Type B pancreatic cell (in vitro differentiated cells): ENCODE measurements at regions not wholly inside any gene's neighbourhood (a gene's known extent, or its start where the extent isn't known, plus 50 kb on each side); places are given as distances from the start of the nearest gene placed in this dataset.

Source experiments
- DNase-seq: peaks from one replicate; pipeline ENCODE4 v3.0.0; 2021; ENCODE audit warnings: mixed read lengths; ENCODE audit not compliant: unreplicated experiment; ENCODE audit errors: extremely low spot score
- H3K27ac Mint-ChIP-seq: 2 replicates; pipeline ENCODE4 v1.8.0; 2021; ENCODE audit warnings: mild to moderate bottlenecking, mixed read lengths
- H3K27me3 Mint-ChIP-seq: 2 replicates; pipeline ENCODE4 v1.8.0; 2021; ENCODE audit warnings: mixed read lengths
- H3K36me3 Mint-ChIP-seq: 2 replicates; pipeline ENCODE4 v1.8.0; 2021; ENCODE audit warnings: mixed read lengths
- H3K4me1 Mint-ChIP-seq: one replicate; pipeline ENCODE4 v1.8.0; 2021; ENCODE audit warnings: mixed read lengths; ENCODE audit not compliant: unreplicated experiment
- H3K4me3 Mint-ChIP-seq: 2 replicates; pipeline ENCODE4 v1.8.0; 2021; ENCODE audit warnings: mild to moderate bottlenecking, mixed read lengths
- H3K9me3 Mint-ChIP-seq: 2 replicates; pipeline ENCODE4 v1.8.0; 2021; ENCODE audit warnings: mixed read lengths
- TF ChIP-seq, protein P1 (sequence below): fragments of 200-600 bp; sonication (generic); conservative IDR thresholded peaks from 2 replicates; pipeline ENCODE4 v1.5.0; 2021; ENCODE audit warnings: antibody characterized with exemption, mild to moderate bottlenecking

DNA sequence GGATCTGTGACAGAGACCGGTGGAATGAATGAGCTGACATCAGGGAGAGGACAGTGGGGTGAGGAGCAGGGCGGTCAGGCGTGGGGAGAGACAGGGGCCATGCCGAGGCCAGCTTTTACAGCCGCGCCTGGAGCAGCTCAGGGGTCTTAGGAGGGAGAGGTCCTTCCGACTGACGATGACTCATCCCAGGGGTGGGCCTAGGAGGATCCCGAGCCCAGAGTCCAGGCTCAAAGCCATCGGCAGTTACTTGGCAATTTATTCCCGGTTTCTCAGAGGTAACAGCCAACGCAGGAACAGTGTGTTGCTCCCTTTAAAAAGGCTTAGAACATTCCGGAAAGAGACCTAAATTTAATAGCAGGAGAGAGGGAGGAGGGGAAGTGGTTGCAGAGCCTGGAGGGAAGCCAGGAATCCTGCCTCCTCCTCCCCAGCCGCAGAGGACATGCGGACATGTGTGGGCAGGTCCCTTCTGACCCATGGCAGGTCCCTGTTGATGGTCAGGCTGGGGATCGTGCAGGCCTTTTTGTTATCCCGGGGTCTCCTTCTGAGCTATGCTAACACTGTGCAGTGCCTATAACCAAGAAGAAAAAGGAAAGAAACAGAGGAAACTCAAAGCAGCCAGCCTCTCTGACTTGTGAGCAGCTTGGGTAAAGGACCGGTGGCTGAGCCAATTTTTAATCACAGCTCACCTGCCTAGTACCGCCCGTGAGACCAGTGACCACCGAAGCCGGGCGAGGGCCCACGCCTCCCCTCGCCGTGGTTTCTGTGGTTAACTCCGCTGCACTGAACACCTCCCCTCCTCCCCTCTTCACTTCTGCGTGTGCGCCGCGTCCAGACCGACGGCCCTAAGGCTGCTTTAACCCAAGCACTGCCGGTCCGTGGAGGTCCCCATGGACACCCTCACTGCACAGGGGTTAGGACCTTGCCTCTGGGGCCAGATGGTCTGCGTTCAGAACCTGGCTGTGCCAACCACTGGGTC, 392.4 kb upstream of the PROK2 start:
- peaks cover 4% of the 10 kb centered on the region for H3K27me3 Mint-ChIP-seq
- no peak overlapping the region for H3K4me3 Mint-ChIP-seq
- H3K4me1 Mint-ChIP-seq = peaks cover 13% of the 10 kb centered on the region
- no peak for DNase-seq
- no peak overlapping the region for H3K27ac Mint-ChIP-seq
- H3K36me3 Mint-ChIP-seq = no peaks in the 10 kb centered on the region
- H3K9me3 Mint-ChIP-seq = no peaks in the 10 kb centered on the region
- TF ChIP-seq, protein P1, sequence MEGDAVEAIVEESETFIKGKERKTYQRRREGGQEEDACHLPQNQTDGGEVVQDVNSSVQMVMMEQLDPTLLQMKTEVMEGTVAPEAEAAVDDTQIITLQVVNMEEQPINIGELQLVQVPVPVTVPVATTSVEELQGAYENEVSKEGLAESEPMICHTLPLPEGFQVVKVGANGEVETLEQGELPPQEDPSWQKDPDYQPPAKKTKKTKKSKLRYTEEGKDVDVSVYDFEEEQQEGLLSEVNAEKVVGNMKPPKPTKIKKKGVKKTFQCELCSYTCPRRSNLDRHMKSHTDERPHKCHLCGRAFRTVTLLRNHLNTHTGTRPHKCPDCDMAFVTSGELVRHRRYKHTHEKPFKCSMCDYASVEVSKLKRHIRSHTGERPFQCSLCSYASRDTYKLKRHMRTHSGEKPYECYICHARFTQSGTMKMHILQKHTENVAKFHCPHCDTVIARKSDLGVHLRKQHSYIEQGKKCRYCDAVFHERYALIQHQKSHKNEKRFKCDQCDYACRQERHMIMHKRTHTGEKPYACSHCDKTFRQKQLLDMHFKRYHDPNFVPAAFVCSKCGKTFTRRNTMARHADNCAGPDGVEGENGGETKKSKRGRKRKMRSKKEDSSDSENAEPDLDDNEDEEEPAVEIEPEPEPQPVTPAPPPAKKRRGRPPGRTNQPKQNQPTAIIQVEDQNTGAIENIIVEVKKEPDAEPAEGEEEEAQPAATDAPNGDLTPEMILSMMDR = no peak

GRCh38 chr3:72176537-72177041, 391.6 kb upstream of the PROK2 start:
- H3K27ac Mint-ChIP-seq = no peak overlapping the region
- H3K9me3 Mint-ChIP-seq = no peaks in the 10 kb centered on the region

GRCh38 chr3:72175296-72175858, 390.4 kb upstream of the PROK2 start:
- Mint-ChIP-seq H3K9me3 (no peaks in the 10 kb centered on the region), H3K4me1 (peaks cover 11% of the 10 kb centered on the region), H3K36me3 (no peaks in the 10 kb centered on the region), H3K27me3 (peaks cover 4% of the 10 kb centered on the region), H3K27ac (no peak overlapping the region), H3K4me3 (no peak overlapping the region)
- TF ChIP-seq, protein P1 = no peak
- DNase-seq = no peak

More at GRCh38 chr3:72176537-72177041, 391.6 kb upstream of the PROK2 start:
- TF ChIP-seq, protein P1 = no peak
- no peak for DNase-seq
- Mint-ChIP-seq H3K4me1 (peaks cover 12% of the 10 kb centered on the region), H3K36me3 (no peaks in the 10 kb centered on the region), H3K27me3 (peaks cover 4% of the 10 kb centered on the region), H3K4me3 (no peak overlapping the region)

- TF ChIP-seq, protein P1 = no peak
- H3K4me3 Mint-ChIP-seq = no peak overlapping the region
- peaks cover 4% of the 10 kb centered on the region for H3K27me3 Mint-ChIP-seq
- DNase-seq = no peak
- H3K9me3 Mint-ChIP-seq = no peaks in the 10 kb centered on the region
- H3K27ac Mint-ChIP-seq = no peak overlapping the region
- no peaks in the 10 kb centered on the region for H3K36me3 Mint-ChIP-seq
- peaks cover 11% of the 10 kb centered on the region for H3K4me1 Mint-ChIP-seq
These were observed 389.9 kb upstream of the PROK2 start for GRCh38 chr3:72174890-72175289.

DNA sequence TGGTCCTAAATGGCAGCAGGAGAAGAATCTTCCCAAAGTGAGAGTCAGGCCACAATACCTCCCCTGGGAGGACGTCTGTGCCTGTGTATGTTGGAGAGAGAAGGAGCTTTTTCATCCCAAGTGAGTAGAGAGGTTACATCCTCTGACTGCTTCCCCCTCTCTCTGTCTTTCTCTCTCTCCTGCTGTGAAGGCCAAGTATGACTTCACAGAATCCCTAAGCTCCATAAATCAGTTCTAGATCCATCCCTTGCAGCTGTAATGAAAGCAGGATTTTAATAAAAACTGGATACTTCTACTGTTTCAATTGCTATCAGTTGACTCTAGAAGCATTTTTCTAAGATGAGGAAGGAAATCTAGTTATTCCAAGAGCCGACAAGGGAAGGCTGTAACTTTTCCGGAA, 389.1 kb upstream of the PROK2 start:
- TF ChIP-seq, protein P1 = no peak
- no peak overlapping the region for H3K4me3 Mint-ChIP-seq
- peaks cover 11% of the 10 kb centered on the region for H3K4me1 Mint-ChIP-seq

More for the DNA sequence above, 389.1 kb upstream of the PROK2 start:
- H3K27ac Mint-ChIP-seq = no peak overlapping the region
- H3K36me3 Mint-ChIP-seq = no peaks in the 10 kb centered on the region
- no peaks in the 10 kb centered on the region for H3K9me3 Mint-ChIP-seq
- DNase-seq = no peak
- H3K27me3 Mint-ChIP-seq = peaks cover 4% of the 10 kb centered on the region
